ENCODE measurements at regions not wholly inside any gene's neighbourhood (a gene's known extent, or its start where the extent isn't known, plus 50 kb on each side); places are given as distances from the start of the nearest gene placed in this dataset.

GRCh38 chr9:103811462-103811861, 282.6 kb upstream of the SMC2 start:
- Histone ChIP-seq H3K27ac (no peak overlapping the region), H3K4me1 (no peaks in the 10 kb centered on the region), H3K9me3 (no peaks in the 10 kb centered on the region), H3K4me3 (no peak overlapping the region), H3K36me3 (no peaks in the 10 kb centered on the region), H3K27me3 (no peaks in the 10 kb centered on the region)
- intact Hi-C loops (cut with DNase I; ENCODE audit: low total_unique reads): no loop called here
- no peak for DNase-seq
- TF ChIP-seq CTCF (IDR thresholded peaks at IDR 0.05): no peak

GRCh38 chr9:103816146-103816545, 278.0 kb upstream of the SMC2 start:
- no peaks in the 10 kb centered on the region for H3K9me3 ChIP-seq
- H3K4me1 ChIP-seq: no peaks in the 10 kb centered on the region
- no peak for TF ChIP-seq POLR2A (IDR thresholded peaks at IDR 0.05)
- no peak for TF ChIP-seq POLR2AphosphoS5 (IDR thresholded peaks at IDR 0.05)
- no peak for TF ChIP-seq EP300 (IDR thresholded peaks at IDR 0.05)
- no peak for TF ChIP-seq CTCF (IDR thresholded peaks at IDR 0.05)
- WGBS, 5 donors: 67 to 84% (median 72%) methylated on average over 4 of the region's 4 CpGs
- H3K27me3 ChIP-seq: no peaks in the 10 kb centered on the region
- intact Hi-C loops (cut with DNase I; ENCODE audit: low total_unique reads): no loop called here
- H3K4me3 ChIP-seq: no peak overlapping the region
- H3K36me3 ChIP-seq: no peaks in the 10 kb centered on the region
- H3K27ac ChIP-seq: no peak overlapping the region
- peak in 1 of 2 donors; percentile 6 for DNase-seq

GRCh38 chr9:103819936-103820335, 274.2 kb upstream of the SMC2 start:
- no peak for TF ChIP-seq CTCF (IDR thresholded peaks at IDR 0.05)
- no peak for TF ChIP-seq POLR2A (IDR thresholded peaks at IDR 0.05)
- TF ChIP-seq POLR2AphosphoS5 (IDR thresholded peaks at IDR 0.05): no peak
- Histone ChIP-seq H3K36me3 (no peaks in the 10 kb centered on the region), H3K27me3 (no peaks in the 10 kb centered on the region), H3K9me3 (no peaks in the 10 kb centered on the region), H3K27ac (no peak overlapping the region), H3K4me3 (no peak overlapping the region), H3K4me1 (no peaks in the 10 kb centered on the region)
- whole genome bisulfite sequencing, 5 donors: 68 to 93% (median 82%) methylated on average over 1 of the region's 1 CpG
- intact Hi-C loops (cut with DNase I; ENCODE audit: low total_unique reads): no loop called here
- peak in 1 of 2 donors; percentile 3 for DNase-seq

- no peak for DNase-seq
- Histone ChIP-seq H3K4me3 (no peak overlapping the region), H3K4me1 (no peaks in the 10 kb centered on the region), H3K27ac (no peak overlapping the region), H3K27me3 (no peaks in the 10 kb centered on the region), H3K9me3 (no peaks in the 10 kb centered on the region), H3K36me3 (no peaks in the 10 kb centered on the region)
- 76 to 91% (median 84%) methylated on average over 1 of the region's 1 CpG for WGBS, 5 donors
- intact Hi-C loops (cut with DNase I; ENCODE audit: low total_unique reads): no loop called here
- TF ChIP-seq CTCF (IDR thresholded peaks at IDR 0.05): no peak
- TF ChIP-seq POLR2AphosphoS5 (IDR thresholded peaks at IDR 0.05): no peak
- TF ChIP-seq POLR2A (IDR thresholded peaks at IDR 0.05): no peak
- TF ChIP-seq EP300 (IDR thresholded peaks at IDR 0.05): no peak
These were observed 273.0 kb upstream of the SMC2 start for GRCh38 chr9:103821115-103821514.

GRCh38 chr9:103837940-103838339, 256.2 kb upstream of the SMC2 start:
- intact Hi-C loops (cut with DNase I; ENCODE audit: low total_unique reads): no loop called here
- Histone ChIP-seq H3K27ac (no peak overlapping the region), H3K4me3 (no peak overlapping the region), H3K27me3 (no peaks in the 10 kb centered on the region), H3K36me3 (no peaks in the 10 kb centered on the region), H3K9me3 (no peaks in the 10 kb centered on the region), H3K4me1 (no peaks in the 10 kb centered on the region)
- TF ChIP-seq CTCF (IDR thresholded peaks at IDR 0.05) (no peak), EP300 (IDR thresholded peaks at IDR 0.05) (no peak), POLR2AphosphoS5 (IDR thresholded peaks at IDR 0.05) (no peak), POLR2A (IDR thresholded peaks at IDR 0.05) (no peak)
- no peak for DNase-seq
- 22 to 62% (median 43%) methylated on average over 1 of the region's 1 CpG for WGBS, 5 donors

Measured in stomach (tissue), 8 donors.